OCI-LY1 (cell line): ENCODE measurements at regions not wholly inside any gene's neighbourhood (a gene's known extent, or its start where the extent isn't known, plus 50 kb on each side); places are given as distances from the start of the nearest gene placed in this dataset.

Source experiments
- H2AFZ ChIP-seq: fragments of 200-600 bp; sonication (generic), shearing (Covaris generic); 2 replicates; pipeline ENCODE4 v1.6.0; 2014; ENCODE audit warnings: antibody characterized with exemption, mild to moderate bottlenecking, low read length
- H3F3A ChIP-seq: fragments of 200-600 bp; sonication (generic), shearing (Covaris generic); 2 replicates; pipeline ENCODE4 v1.6.0; 2014; ENCODE audit warnings: mild to moderate bottlenecking, antibody characterized with exemption, low read length, moderate library complexity; ENCODE audit not compliant: insufficient read depth
- H3K27ac ChIP-seq: fragments of 200-600 bp; sonication (generic); 2 replicates; pipeline ENCODE4 v1.5.1; 2014; ENCODE audit warnings: low read length, mixed run types, mild to moderate bottlenecking, low read depth; ENCODE audit not compliant: poor library complexity, severe bottlenecking
- H3K27me3 ChIP-seq: fragments of 200-600 bp; sonication (generic); 2 replicates; pipeline ENCODE4 v1.6.0; 2014; ENCODE audit warnings: antibody characterized with exemption, mild to moderate bottlenecking, low read length, moderate library complexity; ENCODE audit not compliant: insufficient read depth
- H3K36me3 ChIP-seq: fragments of 200-600 bp; sonication (generic); 2 replicates; pipeline ENCODE4 v1.6.1; 2014; ENCODE audit warnings: mild to moderate bottlenecking, antibody characterized with exemption, low read length, moderate library complexity, mixed read lengths; ENCODE audit not compliant: insufficient read depth
- H3K4me1 ChIP-seq: fragments of 200-600 bp; sonication (generic); 2 replicates; pipeline ENCODE4 v1.5.1; 2014; ENCODE audit warnings: mild to moderate bottlenecking, low read length, moderate library complexity; ENCODE audit not compliant: insufficient read depth, severe bottlenecking
- H3K4me2 ChIP-seq: fragments of 200-600 bp; sonication (generic), shearing (Covaris generic); 2 replicates; pipeline ENCODE4 v1.6.1; 2014; ENCODE audit warnings: low read length
- H3K4me3 ChIP-seq: fragments of 200-600 bp; sonication (generic); 2 replicates; pipeline ENCODE4 v1.5.1; 2014; ENCODE audit warnings: low read length, low read depth, mild to moderate bottlenecking, mixed read lengths; ENCODE audit not compliant: poor library complexity, severe bottlenecking
- H3K79me2 ChIP-seq: fragments of 200-600 bp; shearing (Covaris generic); 2 replicates; pipeline ENCODE4 v1.6.1; 2016; ENCODE audit warnings: mixed run types, low read length, mixed read lengths; ENCODE audit not compliant: insufficient read depth
- H3K9ac ChIP-seq: fragments of 200-600 bp; sonication (generic), shearing (Covaris generic); 2 replicates; pipeline ENCODE4 v1.6.1; 2014; ENCODE audit warnings: mild to moderate bottlenecking, low read length, mixed read lengths
- H3K9me2 ChIP-seq: fragments of 200-600 bp; sonication (generic), shearing (Covaris generic); 2 replicates; pipeline ENCODE4 v1.6.1; 2014; ENCODE audit warnings: low read depth, mild to moderate bottlenecking, low read length, mixed read lengths
- H3K9me3 ChIP-seq: fragments of 200-600 bp; shearing (Covaris generic); 2 replicates; pipeline ENCODE4 v1.6.1; 2014; ENCODE audit warnings: low read length, mixed read lengths
- H4K20me1 ChIP-seq: fragments of 200-600 bp; sonication (generic), shearing (Covaris generic); 2 replicates; pipeline ENCODE4 v1.6.0; 2016; ENCODE audit warnings: mild to moderate bottlenecking, low read length; ENCODE audit not compliant: insufficient read depth
- CTCF ChIP-seq: fragments of 200-600 bp; sonication (generic), shearing (Covaris generic); IDR thresholded peaks from 2 replicates; pipeline ENCODE4 v1.5.1; 2017; ENCODE audit warnings: mild to moderate bottlenecking, antibody characterized with exemption, low read length, moderate library complexity, mixed read lengths
- EZH2 ChIP-seq: fragments of 200-600 bp; sonication (generic), shearing (Covaris generic); IDR thresholded peaks from 2 replicates; pipeline ENCODE4 v1.8.0; 2017; ENCODE audit warnings: borderline replicate concordance, mixed run types, mild to moderate bottlenecking, antibody characterized with exemption, low read length, moderate library complexity, mixed read lengths

GRCh38 chr5:154614595-154614994, 136.6 kb upstream of the HAND1 start:
- Histone ChIP-seq H3K4me3 (no peak overlapping the region), H3K79me2 (no peaks in the 10 kb centered on the region), H3K4me2 (no peak overlapping the region), H3K36me3 (no peaks in the 10 kb centered on the region), H3K27ac (no peak overlapping the region), H3F3A (no peaks in the 10 kb centered on the region), H4K20me1 (no peaks in the 10 kb centered on the region), H3K9ac (no peak overlapping the region), H3K27me3 (no peaks in the 10 kb centered on the region), H3K9me3 (no peaks in the 10 kb centered on the region), H3K4me1 (no peaks in the 10 kb centered on the region), H3K9me2 (no peaks in the 10 kb centered on the region), H2AFZ (no peak overlapping the region)
- TF ChIP-seq EZH2 (no peak), CTCF (no peak)

GRCh38 chr5:154614125-154614524, 136.1 kb upstream of the HAND1 start:
- no peaks in the 10 kb centered on the region for H3K36me3 ChIP-seq
- H3K79me2 ChIP-seq: no peaks in the 10 kb centered on the region
- H3K4me1 ChIP-seq: no peaks in the 10 kb centered on the region
- H3F3A ChIP-seq: no peaks in the 10 kb centered on the region
- no peak overlapping the region for H3K4me2 ChIP-seq
- no peaks in the 10 kb centered on the region for H3K9me3 ChIP-seq
- H3K9me2 ChIP-seq: no peaks in the 10 kb centered on the region
- H3K9ac ChIP-seq: no peak overlapping the region
- H3K27me3 ChIP-seq: no peaks in the 10 kb centered on the region
- H3K4me3 ChIP-seq: no peak overlapping the region
- no peak overlapping the region for H2AFZ ChIP-seq
- TF ChIP-seq EZH2: no peak
- TF ChIP-seq CTCF: no peak
- H3K27ac ChIP-seq: no peak overlapping the region
- H4K20me1 ChIP-seq: no peaks in the 10 kb centered on the region

GRCh38 chr5:154612666-154613065, 134.6 kb upstream of the HAND1 start:
- H3K4me2 ChIP-seq: no peak overlapping the region
- H3K4me1 ChIP-seq: no peaks in the 10 kb centered on the region
- H3K9me2 ChIP-seq: no peaks in the 10 kb centered on the region
- no peaks in the 10 kb centered on the region for H3K79me2 ChIP-seq
- H3F3A ChIP-seq: no peaks in the 10 kb centered on the region
- H2AFZ ChIP-seq: no peak overlapping the region
- H3K4me3 ChIP-seq: no peak overlapping the region
- H3K9ac ChIP-seq: no peak overlapping the region
- no peak for TF ChIP-seq CTCF
- no peak for TF ChIP-seq EZH2
- no peaks in the 10 kb centered on the region for H3K9me3 ChIP-seq
- no peaks in the 10 kb centered on the region for H3K36me3 ChIP-seq
- no peaks in the 10 kb centered on the region for H3K27me3 ChIP-seq
- H3K27ac ChIP-seq: no peak overlapping the region
- no peaks in the 10 kb centered on the region for H4K20me1 ChIP-seq
